GM12891 (cell line): ENCODE measurements at regions not wholly inside any gene's neighbourhood (a gene's known extent, or its start where the extent isn't known, plus 50 kb on each side); places are given as distances from the start of the nearest gene placed in this dataset.

ENCODE experiments used
- POLR2A ChIP-seq: IDR thresholded peaks from 2 replicates; pipeline ENCODE4 v1.6.1; 2011; ENCODE audit warnings: low read depth, low read length, control low read depth
- POU2F2 ChIP-seq: IDR thresholded peaks from 2 replicates; pipeline ENCODE4 v1.6.1; 2011; ENCODE audit warnings: low read depth, mild to moderate bottlenecking, control low read depth, low read length, moderate library complexity
- SPI1 ChIP-seq: IDR thresholded peaks from 2 replicates; pipeline ENCODE4 v1.6.1; 2011; ENCODE audit warnings: low read depth, low read length, control low read depth
- TAF1 ChIP-seq: IDR thresholded peaks from 2 replicates; pipeline ENCODE4 v1.6.1; 2011; ENCODE audit warnings: low read depth, low read length, control low read depth

GRCh38 chr19:30163663-30164062 lies 208.5 kb upstream of the ZNF536 start:
- TF ChIP-seq SPI1 (peak; percentile 62), POLR2A (no peak), POU2F2 (no peak), TAF1 (no peak)
